Superior temporal gyrus (tissue), 1 donor: ENCODE measurements at regions not wholly inside any gene's neighbourhood (a gene's known extent, or its start where the extent isn't known, plus 50 kb on each side); places are given as distances from the start of the nearest gene placed in this dataset.
"Not testable (repeated sequence)": the region's sequence is repeated elsewhere in the genome, so short reads cannot be mapped to it uniquely, and the experiment has no call there.

ENCODE experiments used
- DNase-seq: peaks from one replicate; pipeline ENCODE4 v3.0.0-alpha.2; 2016; ENCODE audit errors: extremely low spot score

GRCh38 chr9:66601472-66601871 lies 299.1 kb upstream of the ZNF658 start:
- DNase-seq: peak; percentile 0

GRCh38 chr9:66631521-66632046 lies 268.9 kb upstream of the ZNF658 start:
- not testable (repeated sequence) for DNase-seq

- not testable (repeated sequence) for DNase-seq
Measured at GRCh38 chr9:66647675-66648074, 252.8 kb upstream of the ZNF658 start.

GRCh38 chr9:66690242-66690641 lies 210.3 kb upstream of the ZNF658 start:
- DNase-seq: not testable (repeated sequence)

- DNase-seq: not testable (repeated sequence)
Measured at GRCh38 chr9:66695561-66696240, 204.8 kb upstream of the ZNF658 start.

GRCh38 chr9:66697343-66698065 lies 203.0 kb upstream of the ZNF658 start:
- DNase-seq: not testable (repeated sequence)

- DNase-seq: not testable (repeated sequence)
Measured at GRCh38 chr9:66698066-66698455, 202.5 kb upstream of the ZNF658 start.

GRCh38 chr9:66701411-66702377 lies 198.8 kb upstream of the ZNF658 start:
- not testable (repeated sequence) for DNase-seq

GRCh38 chr9:66711553-66711952 lies 189.0 kb upstream of the ZNF658 start:
- not testable (repeated sequence) for DNase-seq

GRCh38 chr9:66712870-66713269 lies 187.7 kb upstream of the ZNF658 start:
- DNase-seq: not testable (repeated sequence)

GRCh38 chr9:66713552-66713951 lies 187.0 kb upstream of the ZNF658 start:
- not testable (repeated sequence) for DNase-seq

GRCh38 chr9:66720845-66721244 lies 179.7 kb upstream of the ZNF658 start:
- DNase-seq: not testable (repeated sequence)

GRCh38 chr9:66727540-66727939 lies 173.0 kb upstream of the ZNF658 start:
- DNase-seq: not testable (repeated sequence)

- not testable (repeated sequence) for DNase-seq
Measured at GRCh38 chr9:66736686-66737085, 163.8 kb upstream of the ZNF658 start.

GRCh38 chr9:66738418-66738817 lies 162.1 kb upstream of the ZNF658 start:
- DNase-seq: peak; percentile 0

- DNase-seq: not testable (repeated sequence)
Measured at GRCh38 chr9:66740136-66740535, 160.4 kb upstream of the ZNF658 start.

- DNase-seq: not testable (repeated sequence)
Measured at GRCh38 chr9:66745846-66746245, 154.7 kb upstream of the ZNF658 start.

- not testable (repeated sequence) for DNase-seq
Measured at GRCh38 chr9:66752324-66752923, 148.1 kb upstream of the ZNF658 start.

GRCh38 chr9:66759825-66760492 lies 140.6 kb upstream of the ZNF658 start:
- DNase-seq: not testable (repeated sequence)

- DNase-seq: not testable (repeated sequence)
Measured at GRCh38 chr9:66764799-66765493, 135.6 kb upstream of the ZNF658 start.
